ENCODE measurements at regions not wholly inside any gene's neighbourhood (a gene's known extent, or its start where the extent isn't known, plus 50 kb on each side); places are given as distances from the start of the nearest gene placed in this dataset.

GRCh38 chr2:62304429-62305417 is 108.8 kb downstream of the B3GNT2 start:
- no peak overlapping the region for H3K4me3 ChIP-seq (ENCODE audit: low read length)
- no peak for TF ChIP-seq CTCF (IDR thresholded peaks at IDR 0.05; ENCODE audit: insufficient read depth, low read depth, low read length, missing control alignments)
- DNase-seq (ENCODE audit: low read depth), result peak; percentile 76

GRCh38 chr2:62303788-62304187 is 107.9 kb downstream of the B3GNT2 start:
- H3K4me3 ChIP-seq (ENCODE audit: low read length), result no peak overlapping the region
- TF ChIP-seq CTCF (IDR thresholded peaks at IDR 0.05; ENCODE audit: insufficient read depth, low read depth, low read length, missing control alignments), result no peak
- no peak for DNase-seq (ENCODE audit: low read depth)

- no peak for DNase-seq (ENCODE audit: low read depth)
- no peak for TF ChIP-seq CTCF (IDR thresholded peaks at IDR 0.05; ENCODE audit: insufficient read depth, low read depth, low read length, missing control alignments)
- H3K4me3 ChIP-seq (ENCODE audit: low read length), result no peak overlapping the region
Observed at GRCh38 chr2:62302631-62303435, 106.9 kb downstream of the B3GNT2 start.

DNA sequence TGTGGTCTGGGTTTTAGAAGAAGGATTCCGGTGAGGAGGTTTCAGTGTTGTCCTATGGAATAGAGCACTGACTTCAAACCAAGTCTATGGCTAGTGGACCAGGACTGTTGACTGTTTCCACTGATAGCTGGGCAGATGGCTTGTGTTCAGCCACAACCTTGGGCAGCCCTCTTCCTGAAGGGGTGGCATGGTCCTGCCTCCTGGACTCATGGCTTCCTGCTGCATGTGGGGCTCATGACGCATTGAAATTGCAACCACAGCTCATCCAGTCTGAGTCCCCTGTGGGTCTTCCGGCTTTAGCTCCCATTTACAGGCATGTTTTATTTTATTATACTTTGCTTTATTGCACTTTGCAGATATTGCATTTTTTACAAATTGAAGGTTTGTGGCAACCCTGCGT is 105.0 kb downstream of the B3GNT2 start:
- TF ChIP-seq CTCF (IDR thresholded peaks at IDR 0.05; ENCODE audit: insufficient read depth, low read depth, low read length, missing control alignments), result no peak
- no peak for DNase-seq (ENCODE audit: low read depth)
- no peak overlapping the region for H3K4me3 ChIP-seq (ENCODE audit: low read length)

- no peak for TF ChIP-seq CTCF (IDR thresholded peaks at IDR 0.05; ENCODE audit: insufficient read depth, low read depth, low read length, missing control alignments)
- no peak overlapping the region for H3K4me3 ChIP-seq (ENCODE audit: low read length)
- DNase-seq (ENCODE audit: low read depth), result no peak
Observed at GRCh38 chr2:62297624-62298010, 101.7 kb downstream of the B3GNT2 start.

GRCh38 chr2:62296832-62297623 is 101.1 kb downstream of the B3GNT2 start:
- DNase-seq (ENCODE audit: low read depth), result no peak
- H3K4me3 ChIP-seq (ENCODE audit: low read length), result no peak overlapping the region
- TF ChIP-seq CTCF (IDR thresholded peaks at IDR 0.05; ENCODE audit: insufficient read depth, low read depth, low read length, missing control alignments), result no peak
